GM18519 (cell line): ENCODE measurements at regions not wholly inside any gene's neighbourhood (a gene's known extent, or its start where the extent isn't known, plus 50 kb on each side); places are given as distances from the start of the nearest gene placed in this dataset.
"Not testable (repeated sequence)": the region's sequence is repeated elsewhere in the genome, so short reads cannot be mapped to it uniquely, and the experiment has no call there.

Experiments
- ATAC-seq: cut with Tn5 transposase; IDR thresholded peaks from one replicate; pipeline ENCODE4 v1.9.1; 2021; ENCODE audit warnings: mild to moderate bottlenecking, moderate library complexity; ENCODE audit not compliant: unreplicated experiment, low FRiP score

GRCh38 chr3:181916013-181916412, 204.3 kb downstream of the SOX2 start:
- no peak for ATAC-seq

GRCh38 chr3:181917027-181917426, 205.3 kb downstream of the SOX2 start:
- no peak for ATAC-seq

- no peak for ATAC-seq
These were observed 207.7 kb downstream of the SOX2 start for GRCh38 chr3:181919375-181919774.

DNA sequence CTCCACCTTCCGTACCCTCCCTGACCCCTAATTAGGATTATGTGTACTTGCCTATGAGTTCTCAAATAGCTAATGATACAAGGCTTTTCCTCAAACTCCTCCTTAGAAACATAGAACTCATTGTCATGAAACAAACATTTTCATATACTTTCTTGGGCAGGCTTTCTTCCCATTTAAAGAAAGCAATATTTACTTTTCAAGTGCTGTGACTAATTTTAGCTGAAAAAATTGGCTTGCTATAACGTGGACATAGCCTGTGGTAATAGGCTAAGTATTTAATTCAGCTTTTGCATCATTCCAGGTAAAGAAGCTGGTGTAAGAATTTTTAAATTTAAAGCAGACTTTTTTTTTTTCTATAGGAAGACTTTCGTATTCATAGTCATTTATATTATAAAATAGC, 208.7 kb downstream of the SOX2 start:
- no peak for ATAC-seq

- ATAC-seq, result peak; percentile 95
These were observed 209.5 kb downstream of the SOX2 start for GRCh38 chr3:181921220-181921619.

DNA sequence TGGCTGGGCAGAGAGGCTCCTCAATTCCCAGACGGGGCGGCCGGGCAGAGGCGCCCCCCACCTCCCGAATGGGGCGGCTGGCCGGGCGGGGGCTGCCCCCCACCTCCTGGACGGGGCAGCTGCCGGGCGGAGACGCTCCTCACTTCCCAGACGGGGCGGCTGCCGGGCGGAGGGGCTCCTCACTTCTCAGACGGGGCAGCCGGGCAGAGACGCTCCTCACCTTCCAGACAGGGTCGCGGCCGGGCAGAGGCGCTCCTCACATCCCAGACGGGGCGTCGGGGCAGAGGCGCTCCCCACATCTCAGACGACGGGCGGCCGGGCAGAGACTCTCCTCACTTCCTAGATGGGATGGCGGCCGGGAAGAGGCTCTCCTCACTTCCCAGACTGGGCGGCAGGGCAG, 214.1 kb downstream of the SOX2 start:
- not testable (repeated sequence) for ATAC-seq

DNA sequence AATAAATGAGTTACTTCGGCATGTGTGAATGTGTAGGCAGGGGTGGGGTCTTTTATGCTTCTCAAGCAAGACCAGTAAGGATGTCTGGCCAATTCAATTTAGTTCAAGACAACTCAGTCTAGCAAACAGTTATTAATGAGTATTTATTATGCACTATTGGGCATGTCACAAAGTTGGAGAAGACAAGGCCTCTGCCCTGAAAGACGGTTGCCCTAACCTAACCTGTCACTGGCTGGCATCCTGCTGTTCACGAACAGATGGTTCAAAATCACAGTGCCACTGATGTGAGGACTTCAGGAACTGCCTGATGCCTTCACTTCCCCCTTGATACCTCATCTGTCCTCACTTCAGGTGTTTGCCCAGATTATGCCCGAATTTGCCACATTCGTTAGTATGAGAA, 217.8 kb downstream of the SOX2 start:
- no peak for ATAC-seq

DNA sequence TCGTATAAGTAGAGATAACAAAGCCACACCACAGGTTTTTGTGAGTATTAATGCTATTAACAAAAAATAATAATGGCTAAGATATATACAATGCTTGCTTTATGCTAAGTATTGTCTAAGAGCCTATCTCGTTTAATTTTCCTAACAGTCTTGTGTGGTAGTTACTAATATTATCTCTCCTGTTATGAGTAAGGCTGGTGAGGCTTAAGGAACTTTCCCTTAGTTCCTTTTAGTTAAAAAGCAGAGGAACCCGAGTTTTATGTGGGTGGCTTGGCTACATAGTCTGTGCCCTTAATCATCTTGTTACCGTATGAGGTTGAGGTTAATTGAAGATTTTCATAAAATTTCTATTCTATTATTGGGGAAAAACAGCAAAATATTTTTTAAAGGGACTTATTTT, 218.4 kb downstream of the SOX2 start:
- ATAC-seq, result no peak

GRCh38 chr3:181932039-181932438, 220.3 kb downstream of the SOX2 start:
- peak; percentile 52 for ATAC-seq

DNA sequence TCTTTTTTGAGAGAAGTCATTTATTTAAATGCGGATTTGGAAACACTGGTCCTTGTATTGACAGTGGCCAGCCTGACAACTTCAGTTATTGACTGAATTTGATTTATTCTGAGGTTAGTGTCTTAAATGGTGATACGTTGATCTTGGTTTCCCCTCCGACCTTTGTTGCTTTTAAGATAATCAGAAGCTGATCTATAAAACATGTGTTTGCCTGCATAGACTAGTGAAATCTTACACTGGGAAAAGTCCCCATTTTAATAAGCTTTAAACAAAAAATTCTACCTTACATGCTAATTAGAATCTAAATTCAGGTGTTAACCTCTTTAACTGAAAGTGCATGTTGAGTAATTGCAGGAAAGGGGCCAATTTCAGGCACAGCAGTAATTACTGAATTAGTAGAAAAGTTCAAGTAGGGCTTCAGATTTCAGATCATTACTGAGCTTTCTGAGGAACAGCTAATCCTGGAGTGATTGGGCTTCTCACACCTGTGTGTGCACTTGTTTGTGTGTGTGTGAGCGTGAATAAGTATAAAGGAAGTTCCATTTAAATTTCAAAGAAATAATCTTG, 221.4 kb downstream of the SOX2 start:
- ATAC-seq, result peak; percentile 43

DNA sequence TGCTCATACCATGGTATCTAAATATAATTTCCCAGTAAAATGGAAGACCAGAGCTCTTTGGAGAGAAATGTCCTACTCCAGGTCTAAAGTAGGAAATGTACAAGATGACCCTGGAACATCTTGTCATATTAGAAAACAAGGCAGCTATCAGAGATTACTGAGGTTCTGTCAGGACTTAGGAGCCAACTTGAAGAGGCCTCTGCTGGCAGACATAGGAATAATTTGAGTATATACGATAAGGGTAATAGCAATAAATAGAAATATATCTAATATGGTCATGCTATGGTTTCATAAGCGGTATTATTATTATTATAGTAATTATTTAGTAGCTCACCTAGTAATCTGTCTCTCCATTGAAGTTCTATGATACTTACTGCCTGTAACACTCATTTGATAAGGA, 224.2 kb downstream of the SOX2 start:
- no peak for ATAC-seq

GRCh38 chr3:181936774-181937173, 225.0 kb downstream of the SOX2 start:
- ATAC-seq, result no peak

DNA sequence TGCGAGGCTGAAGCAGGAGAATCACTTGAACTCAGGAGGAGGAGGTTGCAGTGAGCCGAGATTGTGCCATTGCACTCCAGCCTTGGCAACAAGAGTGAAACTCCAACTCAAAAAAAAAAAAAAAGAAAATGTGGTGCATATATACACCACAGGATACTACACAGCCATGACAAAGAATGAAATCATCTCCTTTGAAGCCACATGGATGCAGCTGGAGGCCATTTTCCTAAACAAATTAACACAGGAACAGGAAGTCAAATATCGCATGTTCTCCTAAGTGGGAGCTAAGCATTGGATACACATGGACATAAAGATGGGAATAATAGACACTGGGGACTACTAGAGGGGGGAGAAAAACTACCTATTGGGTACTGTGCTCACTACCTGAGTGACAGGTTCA, 226.9 kb downstream of the SOX2 start:
- not testable (repeated sequence) for ATAC-seq

- no peak for ATAC-seq
These were observed 229.0 kb downstream of the SOX2 start for GRCh38 chr3:181940703-181941102.

DNA sequence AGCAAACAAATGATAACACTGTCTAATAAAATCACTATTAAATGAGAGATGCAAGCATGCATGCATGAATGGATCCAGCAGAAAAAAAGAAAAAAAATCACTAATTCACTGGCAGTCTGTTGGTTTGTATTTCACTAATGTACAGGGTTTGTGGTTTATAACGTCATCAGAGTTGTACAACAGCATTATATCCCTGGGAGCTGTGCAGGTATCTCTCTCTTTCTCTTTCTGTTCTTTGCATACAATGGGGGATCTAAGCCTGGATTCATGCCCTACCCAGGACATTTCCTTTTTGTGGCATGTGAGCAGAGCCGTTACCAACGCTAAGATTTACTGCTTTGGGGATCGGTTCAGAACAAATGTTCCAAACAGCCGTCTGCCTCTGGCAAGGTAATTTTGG, 229.5 kb downstream of the SOX2 start:
- ATAC-seq, result peak; percentile 85

- no peak for ATAC-seq
These were observed 231.6 kb downstream of the SOX2 start for GRCh38 chr3:181943285-181943684.

DNA sequence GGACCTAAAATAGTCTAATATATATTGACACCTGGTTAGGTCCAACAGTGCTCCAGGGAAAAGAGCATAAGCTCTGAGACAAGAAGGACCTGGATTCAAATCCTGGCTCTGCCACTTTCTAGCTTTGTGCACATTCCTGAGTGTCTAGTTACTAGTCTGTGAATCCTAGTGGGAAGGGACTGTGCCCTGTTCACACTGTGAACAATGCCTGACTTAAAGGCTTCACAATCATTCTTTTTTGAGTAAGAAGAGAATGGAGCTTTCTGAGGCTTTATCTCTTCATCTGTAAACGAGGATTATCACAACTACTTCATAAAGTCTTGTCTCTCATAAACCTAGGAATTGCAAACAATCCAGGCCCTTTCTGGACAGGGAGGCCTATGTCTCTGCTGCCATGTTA, 235.9 kb downstream of the SOX2 start:
- ATAC-seq, result no peak

DNA sequence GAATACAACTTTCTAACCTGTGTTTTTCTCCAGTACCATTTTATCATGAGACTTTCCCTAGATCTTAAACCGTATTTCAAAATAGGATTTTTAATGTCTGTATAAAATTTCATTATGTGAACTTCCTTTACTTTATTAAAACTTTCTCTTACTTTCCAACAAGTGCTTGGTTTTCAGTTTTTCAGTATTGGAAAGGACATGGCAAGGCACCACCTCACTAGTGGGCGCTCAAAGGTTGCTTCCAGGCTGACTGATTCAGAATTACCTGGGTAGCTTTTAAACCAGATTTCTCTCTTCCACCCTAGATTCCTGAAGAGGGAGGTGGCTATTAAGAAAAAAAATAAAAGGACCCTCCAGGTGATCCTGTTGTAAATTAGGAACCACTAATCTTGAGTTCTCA, 236.6 kb downstream of the SOX2 start:
- ATAC-seq, result no peak

GRCh38 chr3:181952221-181952620, 240.5 kb downstream of the SOX2 start:
- no peak for ATAC-seq

DNA sequence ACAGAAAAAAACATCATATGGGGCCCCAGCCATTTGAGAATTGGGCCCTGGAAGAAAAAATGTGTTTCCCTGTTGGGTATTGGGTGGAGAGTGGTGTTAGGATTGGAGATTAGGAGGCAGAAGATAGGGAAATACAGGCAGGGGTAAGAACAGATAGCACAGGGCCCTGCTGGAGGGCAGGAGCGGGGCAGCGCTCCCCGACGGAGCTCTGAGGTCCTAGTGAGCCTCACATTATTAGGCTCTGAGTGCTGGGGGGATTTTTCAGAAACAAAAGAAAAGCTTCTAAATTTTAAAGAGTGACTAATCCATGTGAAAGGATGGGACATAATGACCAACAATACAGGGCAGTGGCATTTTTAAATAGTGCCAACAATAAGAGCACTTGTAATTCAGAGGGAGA, 241.2 kb downstream of the SOX2 start:
- no peak for ATAC-seq

GRCh38 chr3:181955566-181955965, 243.8 kb downstream of the SOX2 start:
- peak; percentile 45 for ATAC-seq

DNA sequence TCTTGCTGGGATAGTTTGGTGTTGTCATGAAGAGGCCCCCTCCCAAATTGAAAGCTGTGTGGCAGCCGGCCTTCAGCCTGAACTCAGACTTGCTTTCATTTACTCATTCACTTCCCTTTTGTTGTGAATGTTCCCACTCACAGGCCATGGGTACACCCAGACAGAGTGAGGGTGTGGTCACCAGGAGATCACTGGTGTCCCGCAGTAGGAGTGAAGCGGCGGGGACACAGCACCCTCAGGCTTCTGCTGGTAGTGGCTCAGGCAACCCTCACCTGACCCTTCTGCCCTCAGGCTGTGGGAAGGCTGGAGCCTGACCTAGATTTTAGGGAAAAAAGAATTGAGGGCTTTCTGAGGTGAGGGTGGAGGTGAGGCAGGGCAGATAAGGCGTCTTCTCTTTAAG, 244.4 kb downstream of the SOX2 start:
- peak; percentile 17 for ATAC-seq

- no peak for ATAC-seq
These were observed 254.7 kb downstream of the SOX2 start for GRCh38 chr3:181966393-181966792.
